ENCODE measurements at regions not wholly inside any gene's neighbourhood (a gene's known extent, or its start where the extent isn't known, plus 50 kb on each side); places are given as distances from the start of the nearest gene placed in this dataset.

DNA sequence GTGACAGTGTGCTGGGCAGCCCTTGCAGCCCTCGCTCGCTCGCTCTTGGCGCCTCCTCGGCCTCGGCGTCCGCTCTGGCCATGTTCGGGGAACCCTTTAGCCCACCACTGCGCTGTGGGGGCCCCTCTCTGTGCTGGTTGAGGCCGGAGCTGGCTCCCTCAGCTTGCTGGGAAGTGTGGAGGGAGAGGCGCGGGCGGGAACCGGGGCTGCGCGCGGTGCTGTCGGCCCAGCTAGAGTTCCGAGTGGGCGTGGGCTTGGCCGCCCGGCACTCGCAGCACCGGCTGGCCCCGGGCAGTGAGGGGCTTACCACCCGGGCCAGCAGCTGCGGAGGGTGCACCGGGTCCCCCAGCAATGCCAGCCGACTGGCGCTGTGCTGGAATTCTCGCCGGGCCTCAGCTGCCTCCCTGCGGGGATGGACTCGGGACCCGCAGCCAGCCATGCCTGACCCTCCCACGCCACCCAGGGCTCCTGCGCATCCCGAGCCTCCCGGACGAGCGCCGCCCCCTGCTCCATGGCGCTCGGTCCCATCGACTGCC is 770.1 kb upstream of the GALNTL6 start:
- TF ChIP-seq, protein P1, sequence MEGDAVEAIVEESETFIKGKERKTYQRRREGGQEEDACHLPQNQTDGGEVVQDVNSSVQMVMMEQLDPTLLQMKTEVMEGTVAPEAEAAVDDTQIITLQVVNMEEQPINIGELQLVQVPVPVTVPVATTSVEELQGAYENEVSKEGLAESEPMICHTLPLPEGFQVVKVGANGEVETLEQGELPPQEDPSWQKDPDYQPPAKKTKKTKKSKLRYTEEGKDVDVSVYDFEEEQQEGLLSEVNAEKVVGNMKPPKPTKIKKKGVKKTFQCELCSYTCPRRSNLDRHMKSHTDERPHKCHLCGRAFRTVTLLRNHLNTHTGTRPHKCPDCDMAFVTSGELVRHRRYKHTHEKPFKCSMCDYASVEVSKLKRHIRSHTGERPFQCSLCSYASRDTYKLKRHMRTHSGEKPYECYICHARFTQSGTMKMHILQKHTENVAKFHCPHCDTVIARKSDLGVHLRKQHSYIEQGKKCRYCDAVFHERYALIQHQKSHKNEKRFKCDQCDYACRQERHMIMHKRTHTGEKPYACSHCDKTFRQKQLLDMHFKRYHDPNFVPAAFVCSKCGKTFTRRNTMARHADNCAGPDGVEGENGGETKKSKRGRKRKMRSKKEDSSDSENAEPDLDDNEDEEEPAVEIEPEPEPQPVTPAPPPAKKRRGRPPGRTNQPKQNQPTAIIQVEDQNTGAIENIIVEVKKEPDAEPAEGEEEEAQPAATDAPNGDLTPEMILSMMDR (IDR thresholded peaks at IDR 0.05): no peak
- no peak for TF ChIP-seq POLR2A (IDR thresholded peaks at IDR 0.05)

Measured in testis (tissue), 2 donors.